Activated T-cell treated with anti-CD3 and anti-CD28 coated beads, Interleukin-2, amount 50 U/mL, for 4 hours (primary cell): ENCODE measurements at regions not wholly inside any gene's neighbourhood (a gene's known extent, or its start where the extent isn't known, plus 50 kb on each side); places are given as distances from the start of the nearest gene placed in this dataset.

Experiments
- ATAC-seq, 2 donors: fragments of 200-7000 bp; cut with Tn5 transposase; one replicate each; pipeline ENCODE4 v1.10.0; 2021
- DNase-seq: peaks from one replicate; pipeline ENCODE4 v3.0.0-alpha.2; 2020
- H3K27me3 Mint-ChIP-seq: one replicate; pipeline ENCODE4 v1.8.0; 2021; ENCODE audit warnings: low read depth, mixed read lengths
- H3K36me3 Mint-ChIP-seq: one replicate; pipeline ENCODE4 v1.8.0; 2022; ENCODE audit warnings: mixed read lengths; ENCODE audit not compliant: insufficient read depth
- H3K4me1 Mint-ChIP-seq: one replicate; pipeline ENCODE4 v1.8.0; 2021; ENCODE audit warnings: low read depth, mixed read lengths
- H3K4me3 Mint-ChIP-seq: one replicate; pipeline ENCODE4 v1.8.0; 2021; ENCODE audit warnings: mild to moderate bottlenecking, moderate library complexity, mixed read lengths
- H3K9me3 Mint-ChIP-seq: one replicate; pipeline ENCODE4 v1.8.0; 2021; ENCODE audit warnings: mixed read lengths

- H3K36me3 Mint-ChIP-seq = no peaks in the 10 kb centered on the region
- no peaks in the 10 kb centered on the region for H3K9me3 Mint-ChIP-seq
- no peaks in the 10 kb centered on the region for H3K27me3 Mint-ChIP-seq
- ATAC-seq (peak; percentile 57 to 59), DNase-seq (no peak)
- peaks cover 29% of the 10 kb centered on the region for H3K4me1 Mint-ChIP-seq
- no peak overlapping the region for H3K4me3 Mint-ChIP-seq
Observed at GRCh38 chr1:185681034-185681633, 53.1 kb upstream of the HMCN1 start.

- Mint-ChIP-seq H3K4me3 (no peak overlapping the region), H3K4me1 (peaks cover 31% of the 10 kb centered on the region), H3K9me3 (no peaks in the 10 kb centered on the region), H3K27me3 (no peaks in the 10 kb centered on the region), H3K36me3 (no peaks in the 10 kb centered on the region)
- DNase-seq = no peak
- peak; percentile 34 to 35 for ATAC-seq
Observed at GRCh38 chr1:185680453-185680852, 53.7 kb upstream of the HMCN1 start.

- no peaks in the 10 kb centered on the region for H3K9me3 Mint-ChIP-seq
- peaks cover 42% of the 10 kb centered on the region for H3K4me1 Mint-ChIP-seq
- DNase-seq (no peak), ATAC-seq (no peak)
- H3K36me3 Mint-ChIP-seq = no peaks in the 10 kb centered on the region
- no peak overlapping the region for H3K4me3 Mint-ChIP-seq
- no peaks in the 10 kb centered on the region for H3K27me3 Mint-ChIP-seq
Observed at GRCh38 chr1:185679220-185679619, 55.0 kb upstream of the HMCN1 start.

- Mint-ChIP-seq H3K4me3 (no peak overlapping the region), H3K36me3 (no peaks in the 10 kb centered on the region), H3K27me3 (no peaks in the 10 kb centered on the region), H3K9me3 (no peaks in the 10 kb centered on the region), H3K4me1 (peaks cover 55% of the 10 kb centered on the region)
- no peak for DNase-seq
- no peak for ATAC-seq
Observed at GRCh38 chr1:185676969-185677368, 57.2 kb upstream of the HMCN1 start.

- H3K36me3 Mint-ChIP-seq = no peaks in the 10 kb centered on the region
- peak in 1 of 2 donors; percentile 14 for ATAC-seq
- H3K27me3 Mint-ChIP-seq = no peaks in the 10 kb centered on the region
- H3K4me3 Mint-ChIP-seq = peak overlapping the region; percentile 34
- H3K4me1 Mint-ChIP-seq = peaks cover 45% of the 10 kb centered on the region
- no peaks in the 10 kb centered on the region for H3K9me3 Mint-ChIP-seq
- no peak for DNase-seq
Observed at GRCh38 chr1:185674201-185674600, 60.0 kb upstream of the HMCN1 start.

GRCh38 chr1:185672719-185673360 lies 61.4 kb upstream of the HMCN1 start:
- ATAC-seq = no peak
- no peaks in the 10 kb centered on the region for H3K27me3 Mint-ChIP-seq
- H3K36me3 Mint-ChIP-seq = no peaks in the 10 kb centered on the region
- DNase-seq = no peak
- no peaks in the 10 kb centered on the region for H3K9me3 Mint-ChIP-seq
- peaks cover 42% of the 10 kb centered on the region for H3K4me1 Mint-ChIP-seq
- H3K4me3 Mint-ChIP-seq = no peak overlapping the region

- peak; percentile 45 for DNase-seq
- ATAC-seq = peak; percentile 52 to 63
- Mint-ChIP-seq H3K4me3 (no peak overlapping the region), H3K36me3 (no peaks in the 10 kb centered on the region), H3K4me1 (peaks cover 29% of the 10 kb centered on the region), H3K27me3 (no peaks in the 10 kb centered on the region), H3K9me3 (no peaks in the 10 kb centered on the region)
Observed at GRCh38 chr1:185670187-185670627, 64.0 kb upstream of the HMCN1 start.

- Mint-ChIP-seq H3K36me3 (no peaks in the 10 kb centered on the region), H3K9me3 (no peaks in the 10 kb centered on the region), H3K27me3 (no peaks in the 10 kb centered on the region), H3K4me1 (peaks cover 10% of the 10 kb centered on the region), H3K4me3 (no peak overlapping the region)
- ATAC-seq (no peak), DNase-seq (no peak)
Observed at GRCh38 chr1:185668013-185668412, 66.2 kb upstream of the HMCN1 start.

- ATAC-seq (no peak), DNase-seq (no peak)
- peaks cover 7% of the 10 kb centered on the region for H3K4me1 Mint-ChIP-seq
- no peaks in the 10 kb centered on the region for H3K27me3 Mint-ChIP-seq
- no peaks in the 10 kb centered on the region for H3K36me3 Mint-ChIP-seq
- no peak overlapping the region for H3K4me3 Mint-ChIP-seq
- H3K9me3 Mint-ChIP-seq = no peaks in the 10 kb centered on the region
Observed at GRCh38 chr1:185666582-185666981, 67.6 kb upstream of the HMCN1 start.

GRCh38 chr1:185663771-185664296 lies 70.4 kb upstream of the HMCN1 start:
- Mint-ChIP-seq H3K9me3 (no peaks in the 10 kb centered on the region), H3K27me3 (no peaks in the 10 kb centered on the region), H3K4me1 (no peaks in the 10 kb centered on the region), H3K36me3 (no peaks in the 10 kb centered on the region), H3K4me3 (no peak overlapping the region)
- ATAC-seq (no peak), DNase-seq (no peak)

- ATAC-seq = no peak
- no peak for DNase-seq
- Mint-ChIP-seq H3K27me3 (no peaks in the 10 kb centered on the region), H3K9me3 (no peaks in the 10 kb centered on the region), H3K36me3 (no peaks in the 10 kb centered on the region), H3K4me1 (no peaks in the 10 kb centered on the region), H3K4me3 (no peak overlapping the region)
Observed at GRCh38 chr1:185663332-185663731, 70.9 kb upstream of the HMCN1 start.

- Mint-ChIP-seq H3K4me1 (no peaks in the 10 kb centered on the region), H3K36me3 (no peaks in the 10 kb centered on the region), H3K27me3 (no peaks in the 10 kb centered on the region), H3K4me3 (no peak overlapping the region), H3K9me3 (no peaks in the 10 kb centered on the region)
- DNase-seq (no peak), ATAC-seq (no peak)
Observed at GRCh38 chr1:185661971-185662370, 72.2 kb upstream of the HMCN1 start.

- DNase-seq (no peak), ATAC-seq (no peak)
- Mint-ChIP-seq H3K27me3 (no peaks in the 10 kb centered on the region), H3K4me3 (no peak overlapping the region), H3K4me1 (no peaks in the 10 kb centered on the region), H3K9me3 (no peaks in the 10 kb centered on the region), H3K36me3 (no peaks in the 10 kb centered on the region)
Observed at GRCh38 chr1:185656663-185657062, 77.5 kb upstream of the HMCN1 start.

- no peak for ATAC-seq
- DNase-seq = no peak
- no peaks in the 10 kb centered on the region for H3K9me3 Mint-ChIP-seq
- no peaks in the 10 kb centered on the region for H3K36me3 Mint-ChIP-seq
- H3K4me1 Mint-ChIP-seq = no peaks in the 10 kb centered on the region
- no peak overlapping the region for H3K4me3 Mint-ChIP-seq
- no peaks in the 10 kb centered on the region for H3K27me3 Mint-ChIP-seq
Observed at GRCh38 chr1:185654952-185655314, 79.3 kb upstream of the HMCN1 start.

- no peaks in the 10 kb centered on the region for H3K9me3 Mint-ChIP-seq
- DNase-seq = no peak
- no peaks in the 10 kb centered on the region for H3K36me3 Mint-ChIP-seq
- no peaks in the 10 kb centered on the region for H3K27me3 Mint-ChIP-seq
- no peak overlapping the region for H3K4me3 Mint-ChIP-seq
- no peak for ATAC-seq
- H3K4me1 Mint-ChIP-seq = no peaks in the 10 kb centered on the region
Observed at GRCh38 chr1:185654199-185654951, 79.8 kb upstream of the HMCN1 start.
